Omental fat pad (tissue), 3 donors: ENCODE measurements at regions not wholly inside any gene's neighbourhood (a gene's known extent, or its start where the extent isn't known, plus 50 kb on each side); places are given as distances from the start of the nearest gene placed in this dataset.

Experiments used
- ATAC-seq: fragments of 150-250 bp; one replicate; pipeline ENCODE4 v1.9.1; 2016; ENCODE audit warnings: mild to moderate bottlenecking, moderate library complexity; ENCODE audit not compliant: low FRiP score
- DNase-seq: peaks from one replicate; pipeline ENCODE4 v3.0.0-alpha.2; 2019; ENCODE audit warnings: low spot score
- CTCF ChIP-seq, 3 donors: fragments of 450-650 bp; IDR thresholded peaks; one replicate each; pipeline ENCODE4 v1.5.1; 2016 to 2017; ENCODE audit warnings: antibody characterized with exemption in 3 of 3, mild to moderate bottlenecking in 3 of 3, moderate library complexity in 2 of 3

- no peak for ATAC-seq
- no peak for DNase-seq
- no peak for TF ChIP-seq CTCF (IDR thresholded peaks at IDR 0.05)
Observed at GRCh38 chr15:36313021-36313420, 266.4 kb upstream of the CDIN1 start.

GRCh38 chr15:36313736-36314280 lies 265.6 kb upstream of the CDIN1 start:
- no peak for TF ChIP-seq CTCF (IDR thresholded peaks at IDR 0.05)
- DNase-seq (no peak), ATAC-seq (no peak)

GRCh38 chr15:36315649-36316048 lies 263.8 kb upstream of the CDIN1 start:
- no peak for DNase-seq
- TF ChIP-seq CTCF (IDR thresholded peaks at IDR 0.05): no peak
- ATAC-seq: no peak

GRCh38 chr15:36323615-36324014 lies 255.8 kb upstream of the CDIN1 start:
- no peak for ATAC-seq

GRCh38 chr15:36325206-36325605 lies 254.2 kb upstream of the CDIN1 start:
- no peak for ATAC-seq
- no peak for DNase-seq
- TF ChIP-seq CTCF (IDR thresholded peaks at IDR 0.05): no peak

More at GRCh38 chr15:36323615-36324014, 255.8 kb upstream of the CDIN1 start:
- DNase-seq: no peak
- TF ChIP-seq CTCF (IDR thresholded peaks at IDR 0.05): no peak

- no peak for TF ChIP-seq CTCF (IDR thresholded peaks at IDR 0.05)
- DNase-seq (no peak), ATAC-seq (no peak)
Observed at GRCh38 chr15:36329592-36329991, 249.8 kb upstream of the CDIN1 start.

- DNase-seq (no peak), ATAC-seq (no peak)
Observed at GRCh38 chr15:36330598-36330997, 248.8 kb upstream of the CDIN1 start.

More at GRCh38 chr15:36330598-36330997, 248.8 kb upstream of the CDIN1 start:
- TF ChIP-seq CTCF (IDR thresholded peaks at IDR 0.05): no peak
